ENCODE measurements at regions not wholly inside any gene's neighbourhood (a gene's known extent, or its start where the extent isn't known, plus 50 kb on each side); places are given as distances from the start of the nearest gene placed in this dataset.

DNA sequence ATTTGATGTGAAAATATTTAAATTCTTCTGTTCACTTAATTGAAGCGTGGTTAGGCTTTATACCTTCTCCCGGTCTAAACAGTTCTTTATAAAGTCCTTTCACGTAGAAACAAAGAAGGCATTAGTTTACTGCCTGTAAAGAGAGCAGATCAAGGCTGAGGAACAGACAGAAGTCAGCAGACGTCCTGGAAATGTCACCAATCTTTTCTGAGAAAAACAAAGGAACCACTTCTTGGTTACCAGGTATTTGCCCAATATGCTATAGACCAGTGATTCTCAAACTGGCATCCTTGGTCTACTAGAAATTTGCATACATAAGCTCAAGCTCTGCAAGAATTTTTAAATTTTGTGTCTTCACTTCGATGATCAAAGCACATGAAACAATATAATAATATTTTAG, 89.2 kb upstream of the STK17B start:
- 93 to 95% methylated on average over 5 of the region's 5 CpGs for WGBS, 2 donors
- no peak for TF ChIP-seq POLR2A (IDR thresholded peaks at IDR 0.05)
- intact Hi-C loops (cut with DNase I): no loop called here
- Histone ChIP-seq H3K36me3 (no peaks in the 10 kb centered on the region), H3K27me3 (no peaks in the 10 kb centered on the region), H3K4me3 (replicated peaks in 1 of 3) (no peak overlapping the region), H3K4me1 (no peaks in the 10 kb centered on the region), H3K27ac (no peak overlapping the region), H3K9me3 (no peaks in the 10 kb centered on the region)
- DNase-seq: no peak

DNA sequence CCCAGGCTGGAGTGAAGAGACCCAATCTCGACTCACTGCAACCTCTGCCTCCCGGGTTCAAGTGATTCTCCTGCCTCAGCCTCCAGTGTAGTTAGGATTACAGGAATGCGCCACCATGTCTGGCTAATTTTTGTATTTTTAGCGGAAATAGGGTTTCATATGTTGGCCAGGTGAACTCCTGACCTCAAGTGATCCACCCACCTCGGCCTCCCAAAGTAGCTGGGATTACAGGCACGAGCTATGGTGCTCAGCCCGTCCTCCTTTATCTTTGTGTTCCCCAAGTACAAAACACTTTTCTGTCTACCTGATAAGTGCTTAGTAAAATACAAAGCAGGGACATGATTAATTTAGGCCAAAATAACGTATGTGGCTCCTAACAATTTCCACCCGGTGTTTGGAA, 91.2 kb upstream of the STK17B start:
- DNase-seq: no peak
- no peaks in the 10 kb centered on the region for H3K36me3 ChIP-seq
- H3K27ac ChIP-seq: no peak overlapping the region
- H3K27me3 ChIP-seq: no peaks in the 10 kb centered on the region
- H3K4me1 ChIP-seq: peaks cover 0 to 6% of the 10 kb centered on the region in 2 donors
- H3K9me3 ChIP-seq: no peaks in the 10 kb centered on the region
- intact Hi-C loops (cut with DNase I): no loop called here
- TF ChIP-seq POLR2A (IDR thresholded peaks at IDR 0.05): no peak
- TF ChIP-seq, protein P1, sequence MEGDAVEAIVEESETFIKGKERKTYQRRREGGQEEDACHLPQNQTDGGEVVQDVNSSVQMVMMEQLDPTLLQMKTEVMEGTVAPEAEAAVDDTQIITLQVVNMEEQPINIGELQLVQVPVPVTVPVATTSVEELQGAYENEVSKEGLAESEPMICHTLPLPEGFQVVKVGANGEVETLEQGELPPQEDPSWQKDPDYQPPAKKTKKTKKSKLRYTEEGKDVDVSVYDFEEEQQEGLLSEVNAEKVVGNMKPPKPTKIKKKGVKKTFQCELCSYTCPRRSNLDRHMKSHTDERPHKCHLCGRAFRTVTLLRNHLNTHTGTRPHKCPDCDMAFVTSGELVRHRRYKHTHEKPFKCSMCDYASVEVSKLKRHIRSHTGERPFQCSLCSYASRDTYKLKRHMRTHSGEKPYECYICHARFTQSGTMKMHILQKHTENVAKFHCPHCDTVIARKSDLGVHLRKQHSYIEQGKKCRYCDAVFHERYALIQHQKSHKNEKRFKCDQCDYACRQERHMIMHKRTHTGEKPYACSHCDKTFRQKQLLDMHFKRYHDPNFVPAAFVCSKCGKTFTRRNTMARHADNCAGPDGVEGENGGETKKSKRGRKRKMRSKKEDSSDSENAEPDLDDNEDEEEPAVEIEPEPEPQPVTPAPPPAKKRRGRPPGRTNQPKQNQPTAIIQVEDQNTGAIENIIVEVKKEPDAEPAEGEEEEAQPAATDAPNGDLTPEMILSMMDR (IDR thresholded peaks at IDR 0.05): no peak
- H3K4me3 ChIP-seq (replicated peaks in 1 of 3): no peak overlapping the region
- WGBS, 2 donors: 86 to 88% methylated on average over 9 of the region's 9 CpGs

DNA sequence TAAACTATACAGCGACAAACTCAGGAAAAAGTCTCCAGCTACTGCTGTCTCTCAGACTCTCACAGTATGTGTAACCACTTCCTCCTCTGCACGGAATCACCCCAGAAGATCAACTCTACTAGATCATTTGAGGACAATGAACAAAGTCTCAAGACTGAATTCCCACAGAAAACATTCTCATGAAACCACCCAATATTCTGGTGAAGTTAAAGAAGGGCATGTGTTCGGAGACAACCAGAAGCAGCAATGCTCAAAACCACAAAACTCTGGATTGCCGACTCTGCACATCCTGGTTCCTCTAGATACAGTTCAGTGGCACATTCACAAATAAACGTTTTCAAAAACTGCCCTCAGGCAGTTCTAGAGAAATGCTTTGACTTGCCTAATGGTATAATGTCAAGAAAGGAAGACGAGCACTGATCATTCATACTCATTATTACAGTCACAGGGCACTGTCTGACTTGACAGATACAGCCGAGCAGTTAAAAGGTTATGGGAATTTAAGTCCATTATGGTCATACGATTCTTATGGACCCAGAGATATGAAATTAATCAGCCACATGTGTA, 91.9 kb upstream of the STK17B start:
- WGBS, 2 donors: 60 to 61% methylated on average over 8 of the region's 8 CpGs
- no peak for DNase-seq
- TF ChIP-seq, protein P1 (IDR thresholded peaks at IDR 0.05): no peak
- peak in 1 of 2 donors; percentile 14 for TF ChIP-seq POLR2A (IDR thresholded peaks at IDR 0.05)
- Histone ChIP-seq H3K27ac (no peak overlapping the region), H3K4me1 (peaks cover under 1 to 13% of the 10 kb centered on the region in 2 donors), H3K36me3 (no peaks in the 10 kb centered on the region), H3K9me3 (no peaks in the 10 kb centered on the region), H3K27me3 (no peaks in the 10 kb centered on the region), H3K4me3 (replicated peaks in 1 of 3) (no peak overlapping the region)
- intact Hi-C loops (cut with DNase I): no loop called here

DNA sequence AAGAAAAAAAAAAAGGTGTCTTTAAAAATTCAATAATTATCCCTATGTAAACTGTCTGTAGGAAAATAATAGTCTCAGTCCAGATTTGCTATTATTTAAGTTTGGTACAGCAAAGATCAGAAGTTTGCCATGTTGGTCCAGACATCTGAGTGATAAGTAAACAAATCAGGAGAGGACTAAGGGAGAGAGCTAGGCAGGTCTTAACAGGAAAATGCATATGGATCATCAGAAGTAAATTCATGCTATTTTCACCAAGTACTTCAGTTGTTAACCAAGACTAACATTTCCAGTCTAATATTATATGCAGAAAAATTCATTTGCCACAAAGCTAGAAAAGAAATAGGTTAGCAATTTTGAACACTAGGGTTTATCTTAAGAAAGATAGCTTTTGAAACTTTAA, 95.0 kb upstream of the STK17B start:
- Histone ChIP-seq H3K27ac (no peak overlapping the region), H3K9me3 (no peaks in the 10 kb centered on the region), H3K4me1 (peaks cover 5 to 16% of the 10 kb centered on the region in 2 donors), H3K4me3 (replicated peaks in 1 of 3) (no peak overlapping the region), H3K36me3 (no peaks in the 10 kb centered on the region), H3K27me3 (no peaks in the 10 kb centered on the region)
- intact Hi-C loops (cut with DNase I): no loop called here
- no peak for DNase-seq
- no peak for TF ChIP-seq POLR2A (IDR thresholded peaks at IDR 0.05)
- TF ChIP-seq, protein P1 (IDR thresholded peaks at IDR 0.05): no peak

DNA sequence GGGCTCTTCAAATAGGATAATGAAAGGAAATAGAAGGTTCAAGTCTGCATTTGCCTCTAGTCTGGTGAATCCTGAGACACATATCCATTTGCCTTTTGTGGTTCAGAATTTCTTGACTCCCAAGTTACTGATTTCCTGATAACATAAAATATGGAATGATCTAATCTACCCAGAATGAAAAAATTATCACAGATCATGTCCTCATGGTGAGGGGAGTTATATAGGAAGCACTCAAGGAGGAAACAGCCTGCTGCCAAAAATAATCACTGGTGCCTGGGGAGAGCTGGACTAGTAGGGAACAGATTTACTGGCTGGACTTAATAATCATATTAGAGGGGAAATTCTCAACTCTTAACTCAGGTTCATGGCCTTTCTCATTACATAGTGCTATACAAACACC, 95.5 kb upstream of the STK17B start:
- no peaks in the 10 kb centered on the region for H3K9me3 ChIP-seq
- no peak for DNase-seq
- intact Hi-C loops (cut with DNase I): no loop called here
- peaks cover 5 to 16% of the 10 kb centered on the region in 2 donors for H3K4me1 ChIP-seq
- no peaks in the 10 kb centered on the region for H3K27me3 ChIP-seq
- no peak overlapping the region for H3K4me3 ChIP-seq (replicated peaks in 1 of 3)
- H3K27ac ChIP-seq: peak overlapping the region in 1 of 3 donors; percentile 30
- no peaks in the 10 kb centered on the region for H3K36me3 ChIP-seq
- TF ChIP-seq POLR2A (IDR thresholded peaks at IDR 0.05): no peak
- TF ChIP-seq, protein P1 (IDR thresholded peaks at IDR 0.05): no peak

DNA sequence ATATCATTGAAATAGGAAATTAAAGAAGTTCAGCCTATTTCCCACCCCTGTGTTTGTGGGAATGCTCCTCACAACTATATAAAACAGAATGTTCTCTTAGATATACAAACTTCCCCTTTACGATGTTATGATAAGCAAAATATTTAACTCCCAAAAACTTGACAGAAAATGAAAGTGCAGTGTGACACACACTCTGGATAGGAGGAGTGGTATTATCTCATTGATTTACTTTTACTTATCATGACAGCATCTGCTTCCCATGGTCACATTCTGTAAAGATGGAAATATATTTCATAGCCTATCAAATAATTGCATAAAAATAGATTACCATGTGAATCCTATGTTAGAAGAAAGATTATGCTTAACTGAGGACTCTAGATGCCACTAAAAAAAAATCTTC, 96.6 kb upstream of the STK17B start:
- no peak for TF ChIP-seq POLR2A (IDR thresholded peaks at IDR 0.05)
- TF ChIP-seq, protein P1 (IDR thresholded peaks at IDR 0.05): no peak
- Histone ChIP-seq H3K27me3 (no peaks in the 10 kb centered on the region), H3K27ac (peak overlapping the region; percentile 2 to 60 (median 27)), H3K36me3 (no peaks in the 10 kb centered on the region), H3K4me3 (replicated peaks in 1 of 3) (no peak overlapping the region), H3K9me3 (no peaks in the 10 kb centered on the region), H3K4me1 (peaks cover 5 to 16% of the 10 kb centered on the region in 2 donors)
- intact Hi-C loops (cut with DNase I): no loop called here
- WGBS, 2 donors: 45 to 58% methylated on average over 1 of the region's 1 CpG
- DNase-seq: no peak

All from thyroid gland (tissue), 4 donors.